ENCODE measurements at regions not wholly inside any gene's neighbourhood (a gene's known extent, or its start where the extent isn't known, plus 50 kb on each side); places are given as distances from the start of the nearest gene placed in this dataset.

- TF ChIP-seq CTCF (IDR thresholded peaks at IDR 0.05; ENCODE audit: low read depth, low read length) (no peak), MYC (IDR thresholded peaks at IDR 0.05; ENCODE audit: low read depth, low read length) (no peak), MAX (IDR thresholded peaks at IDR 0.05; ENCODE audit: low read depth, low read length) (no peak), POLR2A (IDR thresholded peaks at IDR 0.05; ENCODE audit: extremely low read depth, insufficient read length) (no peak)
- H3K4me3 ChIP-seq (ENCODE audit: low read depth, low read length) = no peak overlapping the region
- no peak for DNase-seq (ENCODE audit: low read depth)
Observed at GRCh38 chr6:41448256-41448655, 97.9 kb upstream of the FOXP4 start.

GRCh38 chr6:41449399-41450245 is 96.6 kb upstream of the FOXP4 start:
- no peak overlapping the region for H3K4me3 ChIP-seq (ENCODE audit: low read depth, low read length)
- no peak for DNase-seq (ENCODE audit: low read depth)
- TF ChIP-seq MYC (IDR thresholded peaks at IDR 0.05; ENCODE audit: low read depth, low read length) (no peak), MAX (IDR thresholded peaks at IDR 0.05; ENCODE audit: low read depth, low read length) (no peak), CTCF (IDR thresholded peaks at IDR 0.05; ENCODE audit: low read depth, low read length) (no peak), POLR2A (IDR thresholded peaks at IDR 0.05; ENCODE audit: extremely low read depth, insufficient read length) (no peak)

GRCh38 chr6:41450581-41450980 is 95.6 kb upstream of the FOXP4 start:
- no peak overlapping the region for H3K4me3 ChIP-seq (ENCODE audit: low read depth, low read length)
- no peak for TF ChIP-seq MAX (IDR thresholded peaks at IDR 0.05; ENCODE audit: low read depth, low read length)
- TF ChIP-seq POLR2A (IDR thresholded peaks at IDR 0.05; ENCODE audit: extremely low read depth, insufficient read length) = no peak
- TF ChIP-seq MYC (IDR thresholded peaks at IDR 0.05; ENCODE audit: low read depth, low read length) = no peak
- no peak for TF ChIP-seq CTCF (IDR thresholded peaks at IDR 0.05; ENCODE audit: low read depth, low read length)
- DNase-seq (ENCODE audit: low read depth) = no peak

GRCh38 chr6:41451039-41451438 is 95.1 kb upstream of the FOXP4 start:
- no peak overlapping the region for H3K4me3 ChIP-seq (ENCODE audit: low read depth, low read length)
- DNase-seq (ENCODE audit: low read depth) = no peak
- TF ChIP-seq MAX (IDR thresholded peaks at IDR 0.05; ENCODE audit: low read depth, low read length) (no peak), MYC (IDR thresholded peaks at IDR 0.05; ENCODE audit: low read depth, low read length) (no peak), POLR2A (IDR thresholded peaks at IDR 0.05; ENCODE audit: extremely low read depth, insufficient read length) (no peak), CTCF (IDR thresholded peaks at IDR 0.05; ENCODE audit: low read depth, low read length) (peak; percentile 28)

GRCh38 chr6:41451515-41452163 is 94.5 kb upstream of the FOXP4 start:
- TF ChIP-seq CTCF (IDR thresholded peaks at IDR 0.05; ENCODE audit: low read depth, low read length) (no peak), MAX (IDR thresholded peaks at IDR 0.05; ENCODE audit: low read depth, low read length) (no peak), POLR2A (IDR thresholded peaks at IDR 0.05; ENCODE audit: extremely low read depth, insufficient read length) (no peak), MYC (IDR thresholded peaks at IDR 0.05; ENCODE audit: low read depth, low read length) (no peak)
- DNase-seq (ENCODE audit: low read depth) = no peak
- H3K4me3 ChIP-seq (ENCODE audit: low read depth, low read length) = no peak overlapping the region

Measured in NB4 (cell line).